Neural crest cell (in vitro differentiated cells): ENCODE measurements at regions not wholly inside any gene's neighbourhood (a gene's known extent, or its start where the extent isn't known, plus 50 kb on each side); places are given as distances from the start of the nearest gene placed in this dataset.

ENCODE experiments used
- DNase-seq: peaks from one replicate; pipeline ENCODE4 v3.0.0; 2021; ENCODE audit warnings: low read depth, mixed read lengths, low spot score
- H3K27ac Mint-ChIP-seq: one replicate; pipeline ENCODE4 v1.8.0; 2021; ENCODE audit warnings: mild to moderate bottlenecking, mixed read lengths; ENCODE audit not compliant: unreplicated experiment
- H3K27me3 Mint-ChIP-seq: 2 replicates; pipeline ENCODE4 v1.8.0; 2021; ENCODE audit warnings: low read depth, mild to moderate bottlenecking, mixed read lengths
- H3K36me3 Mint-ChIP-seq: 2 replicates; pipeline ENCODE4 v1.8.0; 2021; ENCODE audit warnings: low read depth, mild to moderate bottlenecking, mixed read lengths
- H3K4me1 Mint-ChIP-seq: 2 replicates; pipeline ENCODE4 v1.8.0; 2021; ENCODE audit warnings: mixed read lengths
- H3K4me3 Mint-ChIP-seq: one replicate; pipeline ENCODE4 v1.8.0; 2021; ENCODE audit warnings: mild to moderate bottlenecking, mixed read lengths
- H3K9me3 Mint-ChIP-seq: 2 replicates; pipeline ENCODE4 v1.8.0; 2021; ENCODE audit warnings: mixed read lengths
- TF ChIP-seq, protein P1 (sequence below): fragments of 200-600 bp; sonication (generic); conservative IDR thresholded peaks from 2 replicates; pipeline ENCODE4 v1.5.0; 2021; ENCODE audit warnings: antibody characterized with exemption, mild to moderate bottlenecking

DNA sequence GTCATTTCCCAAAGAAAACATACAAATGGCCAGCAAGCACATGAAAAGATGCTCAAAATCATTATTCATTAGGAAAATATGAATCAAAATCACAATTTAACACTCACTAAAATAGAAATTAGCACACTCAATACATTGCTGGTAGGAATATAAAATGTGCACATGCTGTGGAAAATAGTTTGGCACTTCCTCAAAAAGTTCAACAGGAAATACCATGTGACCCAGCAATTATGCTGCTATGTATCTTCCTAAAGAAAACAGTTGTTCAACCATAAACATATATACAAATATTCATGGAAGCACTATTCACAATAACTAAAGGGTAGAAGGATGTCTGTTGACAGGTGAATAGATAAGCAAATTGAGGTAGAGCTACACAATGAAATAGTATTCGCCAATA, 187.3 kb upstream of the SOX6 start:
- DNase-seq: no peak
- Mint-ChIP-seq H3K9me3 (peaks cover 15% of the 10 kb centered on the region), H3K27ac (no peak overlapping the region), H3K27me3 (no peaks in the 10 kb centered on the region), H3K4me1 (no peaks in the 10 kb centered on the region), H3K36me3 (peaks cover 22% of the 10 kb centered on the region), H3K4me3 (no peak overlapping the region)
- TF ChIP-seq, protein P1, sequence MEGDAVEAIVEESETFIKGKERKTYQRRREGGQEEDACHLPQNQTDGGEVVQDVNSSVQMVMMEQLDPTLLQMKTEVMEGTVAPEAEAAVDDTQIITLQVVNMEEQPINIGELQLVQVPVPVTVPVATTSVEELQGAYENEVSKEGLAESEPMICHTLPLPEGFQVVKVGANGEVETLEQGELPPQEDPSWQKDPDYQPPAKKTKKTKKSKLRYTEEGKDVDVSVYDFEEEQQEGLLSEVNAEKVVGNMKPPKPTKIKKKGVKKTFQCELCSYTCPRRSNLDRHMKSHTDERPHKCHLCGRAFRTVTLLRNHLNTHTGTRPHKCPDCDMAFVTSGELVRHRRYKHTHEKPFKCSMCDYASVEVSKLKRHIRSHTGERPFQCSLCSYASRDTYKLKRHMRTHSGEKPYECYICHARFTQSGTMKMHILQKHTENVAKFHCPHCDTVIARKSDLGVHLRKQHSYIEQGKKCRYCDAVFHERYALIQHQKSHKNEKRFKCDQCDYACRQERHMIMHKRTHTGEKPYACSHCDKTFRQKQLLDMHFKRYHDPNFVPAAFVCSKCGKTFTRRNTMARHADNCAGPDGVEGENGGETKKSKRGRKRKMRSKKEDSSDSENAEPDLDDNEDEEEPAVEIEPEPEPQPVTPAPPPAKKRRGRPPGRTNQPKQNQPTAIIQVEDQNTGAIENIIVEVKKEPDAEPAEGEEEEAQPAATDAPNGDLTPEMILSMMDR: no peak

DNA sequence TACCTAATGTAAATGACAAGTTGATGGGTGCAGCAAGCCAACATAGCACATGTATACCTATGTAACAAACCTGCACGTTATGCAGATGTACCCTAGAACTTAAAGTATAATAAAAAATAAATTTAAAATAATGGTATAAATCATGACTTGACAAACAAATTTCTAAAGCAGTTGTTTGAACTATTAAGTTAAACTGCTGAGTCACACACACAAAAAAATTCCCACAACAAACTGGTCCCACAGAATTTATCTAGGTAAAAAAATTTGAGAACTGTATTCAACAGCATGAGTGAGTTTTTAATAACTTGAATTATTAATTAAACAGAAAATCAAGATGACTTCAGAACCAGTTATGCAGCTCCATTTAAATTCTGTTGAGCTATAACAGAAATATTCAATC, 186.0 kb upstream of the SOX6 start:
- peaks cover 10% of the 10 kb centered on the region for H3K9me3 Mint-ChIP-seq
- no peak for DNase-seq
- H3K36me3 Mint-ChIP-seq: peaks cover 26% of the 10 kb centered on the region
- H3K4me3 Mint-ChIP-seq: no peak overlapping the region
- TF ChIP-seq, protein P1: no peak
- H3K27me3 Mint-ChIP-seq: no peaks in the 10 kb centered on the region
- H3K27ac Mint-ChIP-seq: no peak overlapping the region
- H3K4me1 Mint-ChIP-seq: no peaks in the 10 kb centered on the region

DNA sequence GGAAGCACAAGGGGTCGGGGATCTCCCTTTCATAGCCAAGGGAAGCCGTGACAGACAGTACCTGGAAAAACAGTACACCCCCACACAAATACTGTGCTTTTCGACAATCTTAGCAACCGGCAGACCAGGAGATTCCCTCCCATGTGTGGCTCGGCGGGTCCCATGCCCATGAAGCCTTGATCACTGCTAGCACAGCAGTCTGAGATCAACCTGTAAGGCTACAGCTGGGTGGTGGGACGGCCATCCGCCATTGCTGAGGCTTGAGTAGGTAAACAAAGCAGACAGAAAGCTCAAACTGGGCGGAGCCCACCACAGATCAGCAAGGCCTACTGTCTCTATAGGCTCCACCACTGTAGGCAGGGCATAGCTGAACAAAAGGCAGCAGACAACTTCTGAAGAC, 180.2 kb upstream of the SOX6 start:
- TF ChIP-seq, protein P1: no peak
- Mint-ChIP-seq H3K4me1 (no peaks in the 10 kb centered on the region), H3K36me3 (peaks cover 18% of the 10 kb centered on the region), H3K27ac (no peak overlapping the region), H3K9me3 (peaks cover 7% of the 10 kb centered on the region), H3K4me3 (no peak overlapping the region), H3K27me3 (no peaks in the 10 kb centered on the region)
- no peak for DNase-seq

DNA sequence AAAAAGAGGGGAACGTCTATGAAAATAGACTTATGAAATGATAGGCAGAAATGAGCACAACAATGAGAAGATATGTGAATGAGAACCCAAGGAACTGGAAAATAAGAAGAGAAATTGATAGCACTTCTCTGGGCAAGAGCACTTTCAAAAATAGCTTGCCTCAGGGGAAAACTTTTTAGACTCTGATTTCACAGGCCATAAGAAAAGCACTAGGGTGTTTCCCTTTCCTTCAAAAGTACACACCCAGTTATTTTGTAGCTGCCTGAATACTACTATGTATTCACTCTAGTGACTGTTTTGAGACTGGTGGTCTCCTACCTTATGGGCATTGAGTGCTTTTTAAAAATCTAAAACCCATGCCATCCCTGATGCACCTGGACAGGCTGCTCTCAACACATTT, 172.3 kb upstream of the SOX6 start:
- TF ChIP-seq, protein P1: no peak
- Mint-ChIP-seq H3K27ac (no peak overlapping the region), H3K4me1 (peaks cover 5% of the 10 kb centered on the region)

DNA sequence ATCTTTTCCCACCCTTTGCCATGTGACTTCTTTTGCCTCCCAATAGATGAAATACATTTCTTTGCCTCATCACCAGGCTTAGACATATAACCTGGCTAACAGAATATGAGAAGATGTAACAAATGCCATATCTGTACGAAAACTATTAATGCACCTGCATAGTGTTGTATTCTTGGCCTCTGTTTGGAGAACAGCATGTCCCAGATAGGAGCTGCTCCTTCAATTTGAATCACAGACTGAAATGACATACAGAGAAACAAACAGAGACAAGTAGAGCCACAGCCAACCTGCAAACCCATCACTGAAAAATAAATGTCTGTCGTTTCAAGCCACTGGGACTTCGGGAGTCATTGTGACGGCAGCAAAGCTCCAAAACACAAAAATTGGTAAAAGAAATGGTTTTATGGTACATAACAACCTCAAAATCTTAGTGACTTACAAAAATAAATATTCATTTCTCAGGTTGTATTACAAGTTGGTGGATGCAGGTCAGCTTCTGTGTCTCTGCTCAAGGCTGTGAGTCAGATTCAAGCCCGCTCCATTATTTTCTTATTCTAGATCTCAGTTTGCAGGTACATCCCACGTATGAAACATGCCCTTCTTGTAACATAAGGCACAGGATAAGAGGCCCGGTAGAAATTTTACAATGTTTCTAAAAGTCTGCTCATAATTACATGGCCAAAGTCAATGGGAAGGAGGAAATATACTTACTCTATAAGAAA, 171.3 kb upstream of the SOX6 start:
- H3K4me3 Mint-ChIP-seq: no peak overlapping the region
- H3K36me3 Mint-ChIP-seq: peaks cover 3% of the 10 kb centered on the region
- peaks cover 5% of the 10 kb centered on the region for H3K4me1 Mint-ChIP-seq
- no peaks in the 10 kb centered on the region for H3K27me3 Mint-ChIP-seq
- H3K27ac Mint-ChIP-seq: no peak overlapping the region
- H3K9me3 Mint-ChIP-seq: peaks cover under 1% of the 10 kb centered on the region
- TF ChIP-seq, protein P1: no peak
- DNase-seq: no peak

More for the DNA sequence above, 172.3 kb upstream of the SOX6 start:
- DNase-seq: no peak
- H3K9me3 Mint-ChIP-seq: no peaks in the 10 kb centered on the region
- H3K27me3 Mint-ChIP-seq: no peaks in the 10 kb centered on the region
- H3K36me3 Mint-ChIP-seq: peaks cover 3% of the 10 kb centered on the region
- no peak overlapping the region for H3K4me3 Mint-ChIP-seq
